Spleen (tissue), 7 donors: ENCODE measurements at regions not wholly inside any gene's neighbourhood (a gene's known extent, or its start where the extent isn't known, plus 50 kb on each side); places are given as distances from the start of the nearest gene placed in this dataset.

ENCODE experiments used
- CTCF ChIP-seq, 11 experiments: fragments of 200-600 bp in 7 of 11; fragments of 450-650 bp in 4 of 11; sonication (generic) in 4 of 11; IDR thresholded peaks in 8 of 11; conservative IDR thresholded peaks in 3 of 11; 1 replicate in 7 of 11; 2 replicates in 4 of 11; pipeline versions ENCODE4 v1.4.0 to v1.8.0; 2016 to 2021; ENCODE audit warnings: antibody characterized with exemption in 11 of 11, inconsistent platforms in 4 of 11, mild to moderate bottlenecking in 1 of 11
- POLR2A ChIP-seq, 3 donors: fragments of 450-650 bp; IDR thresholded peaks; one replicate each; pipeline ENCODE4 v1.5.1; 2017; ENCODE audit warnings: antibody characterized with exemption in 3 of 3, mild to moderate bottlenecking in 1 of 3
- donor health status: DM: no; HTN: no; CAD: no; lungs with moderate emphysema.
- donor health status: DM: no; HTN: no; CAD: no.
- donor health status: DM: no; HTN: no; CAD: no.

GRCh38 chr4:184538023-184538599 lies 63.8 kb upstream of the IRF2 start:
- peak; percentile 58 to 93 (median 79) for TF ChIP-seq CTCF (IDR thresholded peaks at IDR 0.05 in 8 of 11, conservative IDR thresholded peaks at IDR 0.05 in 3 of 11)
- no peak for TF ChIP-seq POLR2A (IDR thresholded peaks at IDR 0.05)
